HG03460 (cell line): ENCODE measurements at regions not wholly inside any gene's neighbourhood (a gene's known extent, or its start where the extent isn't known, plus 50 kb on each side); places are given as distances from the start of the nearest gene placed in this dataset.

Experiments
- ATAC-seq: cut with Tn5 transposase; IDR thresholded peaks from one replicate; pipeline ENCODE4 v1.9.1; 2021; ENCODE audit not compliant: unreplicated experiment

GRCh38 chrX:40199704-40200103 is 101.9 kb upstream of the BCOR start:
- ATAC-seq, result no peak

- no peak for ATAC-seq
These were observed 99.3 kb upstream of the BCOR start for GRCh38 chrX:40197071-40197470.

GRCh38 chrX:40195368-40195767 is 97.6 kb upstream of the BCOR start:
- no peak for ATAC-seq

- no peak for ATAC-seq
These were observed 94.4 kb upstream of the BCOR start for GRCh38 chrX:40192196-40192595.

GRCh38 chrX:40189637-40190036 is 91.9 kb upstream of the BCOR start:
- ATAC-seq, result no peak

GRCh38 chrX:40188573-40189417 is 91.0 kb upstream of the BCOR start:
- ATAC-seq, result no peak

GRCh38 chrX:40184968-40185367 is 87.2 kb upstream of the BCOR start:
- ATAC-seq, result no peak

- no peak for ATAC-seq
These were observed 84.9 kb upstream of the BCOR start for GRCh38 chrX:40182615-40183014.

GRCh38 chrX:40182095-40182494 is 84.3 kb upstream of the BCOR start:
- ATAC-seq, result no peak

GRCh38 chrX:40179283-40179682 is 81.5 kb upstream of the BCOR start:
- ATAC-seq, result no peak

GRCh38 chrX:40177942-40178715 is 80.4 kb upstream of the BCOR start:
- ATAC-seq, result no peak

- no peak for ATAC-seq
These were observed 79.7 kb upstream of the BCOR start for GRCh38 chrX:40177489-40177888.

- no peak for ATAC-seq
These were observed 79.3 kb upstream of the BCOR start for GRCh38 chrX:40177117-40177430.

GRCh38 chrX:40176351-40177116 is 78.8 kb upstream of the BCOR start:
- ATAC-seq, result no peak

GRCh38 chrX:40175511-40176350 is 78.0 kb upstream of the BCOR start:
- peak; percentile 33 for ATAC-seq

- no peak for ATAC-seq
These were observed 77.2 kb upstream of the BCOR start for GRCh38 chrX:40174854-40175510.

- ATAC-seq, result no peak
These were observed 76.5 kb upstream of the BCOR start for GRCh38 chrX:40174001-40174853.

GRCh38 chrX:40173143-40174000 is 75.6 kb upstream of the BCOR start:
- ATAC-seq, result no peak
